ENCODE measurements at regions not wholly inside any gene's neighbourhood (a gene's known extent, or its start where the extent isn't known, plus 50 kb on each side); places are given as distances from the start of the nearest gene placed in this dataset.

DNA sequence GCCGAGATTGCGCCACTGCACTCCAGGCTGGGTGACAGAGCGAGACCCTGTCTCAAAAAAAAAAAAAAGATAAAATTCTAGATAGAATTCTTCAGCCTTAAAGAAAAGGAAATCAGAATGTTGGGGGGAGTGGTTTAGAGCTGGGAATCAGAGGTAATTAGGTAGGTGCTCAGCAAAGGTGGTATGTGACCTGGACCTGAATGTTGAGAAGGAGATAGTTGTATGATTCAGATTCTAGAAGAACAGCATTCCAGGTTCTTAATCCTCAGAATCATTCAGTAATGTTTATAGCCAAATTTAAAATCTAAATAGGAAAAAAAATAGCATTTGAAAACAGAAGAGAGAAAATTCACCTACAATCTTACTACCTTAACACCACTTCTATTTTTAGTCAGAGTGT is 71.3 kb upstream of the UBE2E1 start:
- H3K27me3 Mint-ChIP-seq: no peaks in the 10 kb centered on the region
- H3K27ac ChIP-seq (ENCODE audit: low read length in 2 of 2): no peak overlapping the region
- H3K4me2 ChIP-seq (replicated peaks; ENCODE audit: low read depth, low read length, poor library complexity, severe bottlenecking): no peak overlapping the region
- no peaks in the 10 kb centered on the region for H3K27me3 ChIP-seq (replicated peaks in 1 of 4; ENCODE audit: control extremely low read depth in 1 of 4, control insufficient read depth in 3 of 4, insufficient read depth in 4 of 4, low read length in 3 of 4)
- H3K4me3 ChIP-seq (ENCODE audit: control extremely low read depth in 1 of 5, extremely low read depth in 1 of 5, insufficient read depth in 1 of 5, low read depth in 2 of 5, low read length in 4 of 5): no peak overlapping the region
- ATAC-seq (ENCODE audit: low read depth) (no peak), DNase-seq (no peak)
- no peak overlapping the region for H3K9ac ChIP-seq (ENCODE audit: low read length)
- no peak overlapping the region for H3K27ac Mint-ChIP-seq
- ChIA-PET CTCF (no interaction called here), POLR2A (interaction anchor here (0.7 kb wide), 1 partner anchor 34 kb away, joined by 5 read pairs; no protein-coding TSS in a partner anchor)
- TF ChIP-seq, protein P1, sequence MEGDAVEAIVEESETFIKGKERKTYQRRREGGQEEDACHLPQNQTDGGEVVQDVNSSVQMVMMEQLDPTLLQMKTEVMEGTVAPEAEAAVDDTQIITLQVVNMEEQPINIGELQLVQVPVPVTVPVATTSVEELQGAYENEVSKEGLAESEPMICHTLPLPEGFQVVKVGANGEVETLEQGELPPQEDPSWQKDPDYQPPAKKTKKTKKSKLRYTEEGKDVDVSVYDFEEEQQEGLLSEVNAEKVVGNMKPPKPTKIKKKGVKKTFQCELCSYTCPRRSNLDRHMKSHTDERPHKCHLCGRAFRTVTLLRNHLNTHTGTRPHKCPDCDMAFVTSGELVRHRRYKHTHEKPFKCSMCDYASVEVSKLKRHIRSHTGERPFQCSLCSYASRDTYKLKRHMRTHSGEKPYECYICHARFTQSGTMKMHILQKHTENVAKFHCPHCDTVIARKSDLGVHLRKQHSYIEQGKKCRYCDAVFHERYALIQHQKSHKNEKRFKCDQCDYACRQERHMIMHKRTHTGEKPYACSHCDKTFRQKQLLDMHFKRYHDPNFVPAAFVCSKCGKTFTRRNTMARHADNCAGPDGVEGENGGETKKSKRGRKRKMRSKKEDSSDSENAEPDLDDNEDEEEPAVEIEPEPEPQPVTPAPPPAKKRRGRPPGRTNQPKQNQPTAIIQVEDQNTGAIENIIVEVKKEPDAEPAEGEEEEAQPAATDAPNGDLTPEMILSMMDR (IDR thresholded peaks at IDR 0.05): no peak
- no peak for TF ChIP-seq EZH2 (IDR thresholded peaks at IDR 0.05; ENCODE audit: borderline replicate concordance, insufficient read depth, low read depth, low read length, poor library complexity, severe bottlenecking)
- H3K9me3 ChIP-seq (ENCODE audit: control extremely low read depth in 1 of 3, control insufficient read depth in 2 of 3, insufficient read depth in 1 of 3, low read length in 2 of 3): no peaks in the 10 kb centered on the region
- no peaks in the 10 kb centered on the region for H3K36me3 ChIP-seq (replicated peaks in 1 of 2; ENCODE audit: control extremely low read depth in 1 of 2, control insufficient read depth in 1 of 2, extremely low read depth in 1 of 2, insufficient read depth in 2 of 2, low read length in 1 of 2)
- H3K79me2 ChIP-seq (ENCODE audit: control insufficient read depth, insufficient read depth, low read length): no peaks in the 10 kb centered on the region
- no peaks in the 10 kb centered on the region for H3K4me1 Mint-ChIP-seq
- H3K4me1 ChIP-seq (ENCODE audit: control insufficient read depth in 2 of 2, insufficient read depth in 2 of 2, low read length in 2 of 2): no peaks in the 10 kb centered on the region
- no peak overlapping the region for H2AFZ ChIP-seq (ENCODE audit: insufficient read depth, low read depth, low read length, poor library complexity, severe bottlenecking)
- no peaks in the 10 kb centered on the region for H3K9me3 Mint-ChIP-seq (ENCODE audit: insufficient read depth)
- intact Hi-C loops (cut with micrococcal nuclease): no loop called here
- H3K4me3 Mint-ChIP-seq: no peak overlapping the region
- WGBS (ENCODE audit: insufficient coverage): no CpG with 5 or more reads among the region's 3 CpGs
- no peaks in the 10 kb centered on the region for H4K20me1 ChIP-seq (ENCODE audit: control insufficient read depth, insufficient read depth, low read length, poor library complexity, severe bottlenecking)

DNA sequence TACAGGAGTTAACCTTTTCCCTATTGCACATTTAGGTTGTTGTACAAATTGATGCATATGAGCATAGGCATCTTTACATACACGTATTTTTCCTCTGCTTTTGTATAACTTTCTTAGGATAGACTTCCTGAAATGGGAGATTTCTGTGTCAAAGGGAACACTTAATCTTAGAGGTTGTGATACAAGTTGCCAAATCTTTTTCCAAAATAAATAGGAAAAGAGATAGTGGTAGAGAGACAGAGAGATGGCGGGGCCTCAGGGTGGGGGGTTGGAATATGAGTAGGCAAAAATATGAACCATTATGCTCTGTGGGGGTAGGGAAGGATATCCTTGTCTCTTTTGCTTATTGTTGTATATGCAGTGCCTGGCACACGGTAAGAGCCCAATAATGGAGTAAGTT is 70.7 kb upstream of the UBE2E1 start:
- intact Hi-C loops (cut with micrococcal nuclease): no loop called here
- Mint-ChIP-seq H3K9me3 (ENCODE audit: insufficient read depth) (no peaks in the 10 kb centered on the region), H3K27ac (no peak overlapping the region), H3K4me3 (no peak overlapping the region), H3K27me3 (no peaks in the 10 kb centered on the region), H3K4me1 (no peaks in the 10 kb centered on the region)
- no peaks in the 10 kb centered on the region for H3K79me2 ChIP-seq (ENCODE audit: control insufficient read depth, insufficient read depth, low read length)
- ATAC-seq (ENCODE audit: low read depth): no peak
- no peaks in the 10 kb centered on the region for H3K36me3 ChIP-seq (replicated peaks in 1 of 2; ENCODE audit: control extremely low read depth in 1 of 2, control insufficient read depth in 1 of 2, extremely low read depth in 1 of 2, insufficient read depth in 2 of 2, low read length in 1 of 2)
- ChIA-PET CTCF (no interaction called here), POLR2A (interaction anchor here (0.7 kb wide), 1 partner anchor 33 kb away, joined by 5 read pairs; no protein-coding TSS in a partner anchor)
- WGBS (ENCODE audit: insufficient coverage): 88% methylated on average over 1 of the region's 3 CpGs
- no peaks in the 10 kb centered on the region for H3K9me3 ChIP-seq (ENCODE audit: control extremely low read depth in 1 of 3, control insufficient read depth in 2 of 3, insufficient read depth in 1 of 3, low read length in 2 of 3)
- no peak overlapping the region for H3K9ac ChIP-seq (ENCODE audit: low read length)
- no peak overlapping the region for H3K4me2 ChIP-seq (replicated peaks; ENCODE audit: low read depth, low read length, poor library complexity, severe bottlenecking)
- H3K4me3 ChIP-seq (ENCODE audit: control extremely low read depth in 1 of 5, extremely low read depth in 1 of 5, insufficient read depth in 1 of 5, low read depth in 2 of 5, low read length in 4 of 5): no peak overlapping the region
- no peaks in the 10 kb centered on the region for H4K20me1 ChIP-seq (ENCODE audit: control insufficient read depth, insufficient read depth, low read length, poor library complexity, severe bottlenecking)
- no peak for DNase-seq
- TF ChIP-seq EZH2 (IDR thresholded peaks at IDR 0.05; ENCODE audit: borderline replicate concordance, insufficient read depth, low read depth, low read length, poor library complexity, severe bottlenecking): no peak
- TF ChIP-seq, protein P1 (IDR thresholded peaks at IDR 0.05): no peak
- H3K4me1 ChIP-seq (ENCODE audit: control insufficient read depth in 2 of 2, insufficient read depth in 2 of 2, low read length in 2 of 2): no peaks in the 10 kb centered on the region
- H3K27ac ChIP-seq (ENCODE audit: low read length in 2 of 2): no peak overlapping the region
- H3K27me3 ChIP-seq (replicated peaks in 1 of 4; ENCODE audit: control extremely low read depth in 1 of 4, control insufficient read depth in 3 of 4, insufficient read depth in 4 of 4, low read length in 3 of 4): no peaks in the 10 kb centered on the region
- no peak overlapping the region for H2AFZ ChIP-seq (ENCODE audit: insufficient read depth, low read depth, low read length, poor library complexity, severe bottlenecking)

All from B cell (primary cell).